Loucy (cell line): ENCODE measurements at regions not wholly inside any gene's neighbourhood (a gene's known extent, or its start where the extent isn't known, plus 50 kb on each side); places are given as distances from the start of the nearest gene placed in this dataset.
"Not testable (repeated sequence)": the region's sequence is repeated elsewhere in the genome, so short reads cannot be mapped to it uniquely, and the experiment has no call there.

Experiments
- EZH2phosphoT487 ChIP-seq: fragments of 200-600 bp; IDR thresholded peaks from 2 replicates; pipeline ENCODE4 v1.6.1; 2018; ENCODE audit warnings: antibody characterized with exemption, mild to moderate bottlenecking, moderate library complexity, borderline replicate concordance
- TF ChIP-seq, protein P1 (sequence below): fragments of 200-600 bp; sonication (generic); conservative IDR thresholded peaks from 2 replicates; pipeline ENCODE4 v1.5.1; 2014; ENCODE audit warnings: mild to moderate bottlenecking, antibody characterized with exemption, low read length

DNA sequence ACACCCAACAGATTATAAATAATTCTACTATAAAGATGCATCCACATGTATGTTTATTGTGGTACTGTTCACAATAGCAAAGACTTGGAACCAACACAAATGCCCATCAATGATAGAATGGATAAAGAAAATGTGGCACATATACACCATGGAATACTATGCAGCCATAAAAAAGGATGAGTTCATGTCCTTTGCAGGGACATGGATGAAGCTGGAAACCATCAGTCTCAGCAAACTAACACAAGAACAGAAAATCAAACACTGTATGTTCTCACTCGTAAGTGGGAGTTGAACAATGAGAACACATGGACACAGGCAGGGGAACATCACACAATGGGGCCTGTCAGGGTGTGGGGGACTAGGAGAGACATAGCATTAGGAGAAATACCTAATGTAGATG lies 146.8 kb upstream of the APC start:
- TF ChIP-seq, protein P1, sequence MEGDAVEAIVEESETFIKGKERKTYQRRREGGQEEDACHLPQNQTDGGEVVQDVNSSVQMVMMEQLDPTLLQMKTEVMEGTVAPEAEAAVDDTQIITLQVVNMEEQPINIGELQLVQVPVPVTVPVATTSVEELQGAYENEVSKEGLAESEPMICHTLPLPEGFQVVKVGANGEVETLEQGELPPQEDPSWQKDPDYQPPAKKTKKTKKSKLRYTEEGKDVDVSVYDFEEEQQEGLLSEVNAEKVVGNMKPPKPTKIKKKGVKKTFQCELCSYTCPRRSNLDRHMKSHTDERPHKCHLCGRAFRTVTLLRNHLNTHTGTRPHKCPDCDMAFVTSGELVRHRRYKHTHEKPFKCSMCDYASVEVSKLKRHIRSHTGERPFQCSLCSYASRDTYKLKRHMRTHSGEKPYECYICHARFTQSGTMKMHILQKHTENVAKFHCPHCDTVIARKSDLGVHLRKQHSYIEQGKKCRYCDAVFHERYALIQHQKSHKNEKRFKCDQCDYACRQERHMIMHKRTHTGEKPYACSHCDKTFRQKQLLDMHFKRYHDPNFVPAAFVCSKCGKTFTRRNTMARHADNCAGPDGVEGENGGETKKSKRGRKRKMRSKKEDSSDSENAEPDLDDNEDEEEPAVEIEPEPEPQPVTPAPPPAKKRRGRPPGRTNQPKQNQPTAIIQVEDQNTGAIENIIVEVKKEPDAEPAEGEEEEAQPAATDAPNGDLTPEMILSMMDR = not testable (repeated sequence)
- TF ChIP-seq EZH2phosphoT487 = not testable (repeated sequence)
